IMR-90 (cell line): ENCODE measurements at regions not wholly inside any gene's neighbourhood (a gene's known extent, or its start where the extent isn't known, plus 50 kb on each side); places are given as distances from the start of the nearest gene placed in this dataset.

ENCODE experiments used
- BHLHE40 ChIP-seq: fragments of 150-350 bp; IDR thresholded peaks from 2 replicates; pipeline ENCODE4 v1.6.1; 2016; ENCODE audit warnings: mild to moderate bottlenecking, low read depth, low read length
- CEBPB ChIP-seq: IDR thresholded peaks from 2 replicates; pipeline ENCODE4 v1.6.1; 2012; ENCODE audit warnings: low read depth, low read length, improper control_type of control experiment
- FOS ChIP-seq: fragments of 150-350 bp; IDR thresholded peaks from 2 replicates; pipeline ENCODE4 v1.6.1; 2016; ENCODE audit warnings: low read depth, low read length
- MXI1 ChIP-seq: IDR thresholded peaks from 2 replicates; pipeline ENCODE4 v1.6.1; 2012; ENCODE audit warnings: low read depth, mild to moderate bottlenecking, low read length, moderate library complexity, borderline replicate concordance
- POLR2A ChIP-seq: IDR thresholded peaks from 2 replicates; pipeline ENCODE4 v1.6.1; 2012; ENCODE audit warnings: mild to moderate bottlenecking, low read depth, low read length
- TF ChIP-seq, protein P1 (sequence below): fragments of 150-350 bp; IDR thresholded peaks from 2 replicates; pipeline ENCODE4 v1.6.1; 2017; ENCODE audit warnings: mild to moderate bottlenecking, antibody characterized with exemption, low read length, low read depth
- TF ChIP-seq, protein P2 (sequence below): conservative IDR thresholded peaks from 2 replicates; pipeline ENCODE4 v1.5.1; 2012; ENCODE audit warnings: mild to moderate bottlenecking, low read depth, low read length, improper control_type of control experiment

DNA sequence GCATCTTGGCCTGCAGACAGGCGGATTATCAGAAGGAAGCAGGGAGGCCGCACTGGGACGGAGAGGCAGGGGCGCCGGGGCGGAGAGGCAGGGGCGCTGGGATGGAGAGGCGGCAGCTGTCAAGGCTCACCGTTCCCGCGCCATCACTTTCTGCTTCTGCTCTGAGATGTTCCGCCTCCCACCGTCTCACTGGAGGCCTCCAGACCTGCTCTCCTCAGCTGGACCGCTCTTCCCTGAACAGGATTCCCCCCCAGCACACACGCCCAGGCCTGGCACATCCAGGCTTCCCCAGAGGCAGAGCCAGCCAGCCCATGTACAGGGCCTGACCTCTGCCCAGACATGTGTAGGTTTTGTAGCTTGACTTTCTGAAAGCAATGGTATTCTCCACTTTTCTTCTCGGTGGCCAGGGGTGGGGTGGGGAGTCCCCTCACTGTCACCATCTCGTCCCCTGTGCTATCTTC lies 84.1 kb downstream of the RIPK4 start:
- TF ChIP-seq, protein P1, sequence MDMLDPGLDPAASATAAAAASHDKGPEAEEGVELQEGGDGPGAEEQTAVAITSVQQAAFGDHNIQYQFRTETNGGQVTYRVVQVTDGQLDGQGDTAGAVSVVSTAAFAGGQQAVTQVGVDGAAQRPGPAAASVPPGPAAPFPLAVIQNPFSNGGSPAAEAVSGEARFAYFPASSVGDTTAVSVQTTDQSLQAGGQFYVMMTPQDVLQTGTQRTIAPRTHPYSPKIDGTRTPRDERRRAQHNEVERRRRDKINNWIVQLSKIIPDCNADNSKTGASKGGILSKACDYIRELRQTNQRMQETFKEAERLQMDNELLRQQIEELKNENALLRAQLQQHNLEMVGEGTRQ = no peak
- TF ChIP-seq, protein P2, sequence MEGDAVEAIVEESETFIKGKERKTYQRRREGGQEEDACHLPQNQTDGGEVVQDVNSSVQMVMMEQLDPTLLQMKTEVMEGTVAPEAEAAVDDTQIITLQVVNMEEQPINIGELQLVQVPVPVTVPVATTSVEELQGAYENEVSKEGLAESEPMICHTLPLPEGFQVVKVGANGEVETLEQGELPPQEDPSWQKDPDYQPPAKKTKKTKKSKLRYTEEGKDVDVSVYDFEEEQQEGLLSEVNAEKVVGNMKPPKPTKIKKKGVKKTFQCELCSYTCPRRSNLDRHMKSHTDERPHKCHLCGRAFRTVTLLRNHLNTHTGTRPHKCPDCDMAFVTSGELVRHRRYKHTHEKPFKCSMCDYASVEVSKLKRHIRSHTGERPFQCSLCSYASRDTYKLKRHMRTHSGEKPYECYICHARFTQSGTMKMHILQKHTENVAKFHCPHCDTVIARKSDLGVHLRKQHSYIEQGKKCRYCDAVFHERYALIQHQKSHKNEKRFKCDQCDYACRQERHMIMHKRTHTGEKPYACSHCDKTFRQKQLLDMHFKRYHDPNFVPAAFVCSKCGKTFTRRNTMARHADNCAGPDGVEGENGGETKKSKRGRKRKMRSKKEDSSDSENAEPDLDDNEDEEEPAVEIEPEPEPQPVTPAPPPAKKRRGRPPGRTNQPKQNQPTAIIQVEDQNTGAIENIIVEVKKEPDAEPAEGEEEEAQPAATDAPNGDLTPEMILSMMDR = no peak
- TF ChIP-seq POLR2A (no peak), FOS (no peak), MXI1 (no peak), CEBPB (no peak), BHLHE40 (no peak)
